GM23248 (cell line): ENCODE measurements at regions not wholly inside any gene's neighbourhood (a gene's known extent, or its start where the extent isn't known, plus 50 kb on each side); places are given as distances from the start of the nearest gene placed in this dataset.

Experiments
- EZH2 ChIP-seq: fragments of 200-600 bp; sonication (generic); IDR thresholded peaks from 2 replicates; pipeline ENCODE4 v1.6.1; 2018; ENCODE audit warnings: antibody characterized with exemption, mild to moderate bottlenecking; ENCODE audit not compliant: insufficient read depth, poor library complexity, severe bottlenecking
- EZH2phosphoT487 ChIP-seq: fragments of 200-600 bp; sonication (generic); IDR thresholded peaks from 2 replicates; pipeline ENCODE4 v1.6.1; 2018; ENCODE audit warnings: antibody characterized with exemption, moderate library complexity, mild to moderate bottlenecking, low read depth; ENCODE audit not compliant: insufficient read depth

DNA sequence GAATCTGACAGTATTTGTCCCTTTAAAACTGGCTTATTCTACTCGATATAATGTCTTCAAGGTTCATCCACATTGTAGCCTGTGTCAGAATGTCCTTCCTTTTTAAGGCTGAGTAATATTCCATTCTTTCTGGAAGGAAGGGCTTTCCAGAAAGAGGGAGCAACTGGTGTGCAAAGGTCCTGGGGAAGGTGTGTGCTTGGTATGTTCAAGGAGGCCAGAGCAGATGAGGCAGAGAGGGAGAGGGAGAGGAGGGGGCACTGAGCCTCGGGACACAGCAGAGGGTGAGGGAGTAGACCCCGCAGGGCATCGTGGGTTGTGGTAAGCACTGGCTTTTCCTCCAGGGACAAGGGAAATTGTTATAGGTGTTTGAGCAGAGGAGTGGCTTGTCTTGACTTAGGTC is 90.9 kb upstream of the NCOR2 start:
- TF ChIP-seq EZH2 (no peak), EZH2phosphoT487 (no peak)
